ENCODE measurements at regions not wholly inside any gene's neighbourhood (a gene's known extent, or its start where the extent isn't known, plus 50 kb on each side); places are given as distances from the start of the nearest gene placed in this dataset.

DNA sequence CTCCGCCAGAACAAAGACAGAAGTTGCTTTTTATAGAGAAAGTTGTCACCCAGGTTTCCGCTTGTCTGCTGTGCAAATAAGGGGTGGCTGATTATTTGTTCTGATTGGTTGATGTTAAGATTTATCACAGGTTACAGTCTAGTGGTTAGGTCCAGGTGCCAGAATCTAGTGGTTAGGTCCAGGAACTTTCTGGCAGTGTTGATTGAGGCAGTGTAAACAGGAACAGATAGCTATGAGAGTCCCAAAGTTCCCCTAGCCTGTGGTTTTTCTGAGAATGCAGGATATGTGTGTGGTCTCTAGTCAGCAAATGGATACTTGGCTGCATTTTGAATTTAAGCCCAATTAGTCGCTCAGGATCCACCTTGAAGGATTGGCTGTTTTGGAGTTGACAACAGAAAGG lies 148.0 kb downstream of the TMEM200A start:
- TF ChIP-seq POLR2A (IDR thresholded peaks at IDR 0.05): no peak
- TF ChIP-seq CTCF (IDR thresholded peaks at IDR 0.05): no peak
